GM18511 (cell line): ENCODE measurements at regions not wholly inside any gene's neighbourhood (a gene's known extent, or its start where the extent isn't known, plus 50 kb on each side); places are given as distances from the start of the nearest gene placed in this dataset.

ENCODE experiments used
- ATAC-seq: cut with Tn5 transposase; IDR thresholded peaks from one replicate; pipeline ENCODE4 v1.9.1; 2021; ENCODE audit warnings: mild to moderate bottlenecking, moderate library complexity; ENCODE audit not compliant: unreplicated experiment

- ATAC-seq, result no peak
These were observed 270.0 kb upstream of the PROK2 start for GRCh38 chr3:72054976-72055375.

GRCh38 chr3:72052841-72053409 is 268.0 kb upstream of the PROK2 start:
- ATAC-seq, result no peak

GRCh38 chr3:72050771-72051170 is 265.8 kb upstream of the PROK2 start:
- ATAC-seq, result no peak

GRCh38 chr3:72050048-72050632 is 265.2 kb upstream of the PROK2 start:
- no peak for ATAC-seq

GRCh38 chr3:72049300-72049699 is 264.4 kb upstream of the PROK2 start:
- ATAC-seq, result no peak

GRCh38 chr3:72048873-72049272 is 263.9 kb upstream of the PROK2 start:
- no peak for ATAC-seq

GRCh38 chr3:72047221-72047871 is 262.4 kb upstream of the PROK2 start:
- ATAC-seq, result no peak

GRCh38 chr3:72044231-72044855 is 259.4 kb upstream of the PROK2 start:
- no peak for ATAC-seq

- peak; percentile 70 for ATAC-seq
These were observed 258.5 kb upstream of the PROK2 start for GRCh38 chr3:72043204-72044133.

GRCh38 chr3:72042397-72043203 is 257.7 kb upstream of the PROK2 start:
- no peak for ATAC-seq

GRCh38 chr3:72041511-72041910 is 256.6 kb upstream of the PROK2 start:
- ATAC-seq, result no peak

- ATAC-seq, result no peak
These were observed 256.1 kb upstream of the PROK2 start for GRCh38 chr3:72041076-72041475.

GRCh38 chr3:72039677-72040076 is 254.7 kb upstream of the PROK2 start:
- ATAC-seq, result no peak

GRCh38 chr3:72036899-72037298 is 252.0 kb upstream of the PROK2 start:
- ATAC-seq, result no peak

- ATAC-seq, result no peak
These were observed 250.7 kb upstream of the PROK2 start for GRCh38 chr3:72035606-72036005.

- no peak for ATAC-seq
These were observed 250.0 kb upstream of the PROK2 start for GRCh38 chr3:72034986-72035385.

GRCh38 chr3:72033666-72034428 is 248.9 kb upstream of the PROK2 start:
- ATAC-seq, result no peak

- no peak for ATAC-seq
These were observed 247.6 kb upstream of the PROK2 start for GRCh38 chr3:72032441-72033135.

GRCh38 chr3:72031581-72031980 is 246.6 kb upstream of the PROK2 start:
- no peak for ATAC-seq
